Muscle of leg (tissue), 3 donors: ENCODE measurements at regions not wholly inside any gene's neighbourhood (a gene's known extent, or its start where the extent isn't known, plus 50 kb on each side); places are given as distances from the start of the nearest gene placed in this dataset.

ENCODE experiments used
- DNase-seq: peaks from one replicate; pipeline ENCODE4 v3.0.0; 2013
- H3K27ac ChIP-seq: one replicate; pipeline ENCODE4 v1.5.1; 2013; ENCODE audit warnings: mild to moderate bottlenecking, low read length, control low read depth
- H3K27me3 ChIP-seq: one replicate; pipeline ENCODE4 v1.6.1; 2013; ENCODE audit warnings: low read length; ENCODE audit not compliant: control insufficient read depth, insufficient read depth
- H3K36me3 ChIP-seq: one replicate; pipeline ENCODE4 v1.6.1; 2013; ENCODE audit warnings: low read length; ENCODE audit not compliant: control insufficient read depth, insufficient read depth
- H3K4me1 ChIP-seq: one replicate; pipeline ENCODE4 v1.6.1; 2013; ENCODE audit warnings: low read length; ENCODE audit not compliant: control insufficient read depth, insufficient read depth
- H3K4me3 ChIP-seq: one replicate; pipeline ENCODE4 v1.5.1; 2013; ENCODE audit warnings: low read length, control low read depth
- H3K9me3 ChIP-seq: replicated peaks from 2 replicates; pipeline ENCODE4 v1.6.1; 2013; ENCODE audit warnings: low read depth, low read length; ENCODE audit not compliant: control insufficient read depth
- WGBS: methylation state at CpG from one replicate; pipeline ENCODE4 v1.1.5; 2013; ENCODE audit warnings: missing lambda C conversion rate; ENCODE audit not compliant: insufficient coverage; 5-methylcytosine and 5-hydroxymethylcytosine counted together

- Histone ChIP-seq H3K27ac (no peak overlapping the region), H3K36me3 (no peaks in the 10 kb centered on the region)
Observed at GRCh38 chr18:55084550-55084949, 125.3 kb upstream of the CCDC68 start.

GRCh38 chr18:55083461-55083860, 124.2 kb upstream of the CCDC68 start:
- Histone ChIP-seq H3K36me3 (no peaks in the 10 kb centered on the region), H3K27me3 (no peaks in the 10 kb centered on the region), H3K4me3 (no peak overlapping the region), H3K27ac (no peak overlapping the region), H3K4me1 (peaks cover 3% of the 10 kb centered on the region), H3K9me3 (no peaks in the 10 kb centered on the region)
- no peak for DNase-seq
- WGBS: no CpG with 5 or more reads among the region's 1 CpG

More at GRCh38 chr18:55084550-55084949, 125.3 kb upstream of the CCDC68 start:
- peaks cover 3% of the 10 kb centered on the region for H3K4me1 ChIP-seq
- whole genome bisulfite sequencing: no CpG with 5 or more reads among the region's 1 CpG
- H3K9me3 ChIP-seq: no peaks in the 10 kb centered on the region
- no peak overlapping the region for H3K4me3 ChIP-seq
- no peak for DNase-seq
- H3K27me3 ChIP-seq: no peaks in the 10 kb centered on the region

- no peaks in the 10 kb centered on the region for H3K27me3 ChIP-seq
- H3K36me3 ChIP-seq: no peaks in the 10 kb centered on the region
- H3K27ac ChIP-seq: no peak overlapping the region
- H3K9me3 ChIP-seq: no peaks in the 10 kb centered on the region
- H3K4me3 ChIP-seq: no peak overlapping the region
- no peaks in the 10 kb centered on the region for H3K4me1 ChIP-seq
- peak; percentile 62 for DNase-seq
- 45% methylated on average over 11 of the region's 17 CpGs for WGBS
Observed at GRCh38 chr18:55079481-55080355, 120.5 kb upstream of the CCDC68 start.

GRCh38 chr18:55079067-55079466, 119.8 kb upstream of the CCDC68 start:
- 81% methylated on average over 5 of the region's 6 CpGs for WGBS
- Histone ChIP-seq H3K4me1 (no peaks in the 10 kb centered on the region), H3K27me3 (no peaks in the 10 kb centered on the region), H3K9me3 (no peaks in the 10 kb centered on the region), H3K4me3 (no peak overlapping the region), H3K27ac (no peak overlapping the region), H3K36me3 (no peaks in the 10 kb centered on the region)
- DNase-seq: no peak

- Histone ChIP-seq H3K4me1 (no peaks in the 10 kb centered on the region), H3K27me3 (no peaks in the 10 kb centered on the region), H3K4me3 (no peak overlapping the region), H3K36me3 (no peaks in the 10 kb centered on the region), H3K9me3 (no peaks in the 10 kb centered on the region), H3K27ac (no peak overlapping the region)
- WGBS: 57% methylated on average over 7 of the region's 8 CpGs
- no peak for DNase-seq
Observed at GRCh38 chr18:55078303-55078932, 119.2 kb upstream of the CCDC68 start.

- no peak overlapping the region for H3K4me3 ChIP-seq
- no peaks in the 10 kb centered on the region for H3K36me3 ChIP-seq
- 73% methylated on average over 5 of the region's 6 CpGs for WGBS
- no peaks in the 10 kb centered on the region for H3K4me1 ChIP-seq
- H3K9me3 ChIP-seq: no peaks in the 10 kb centered on the region
- no peak for DNase-seq
- H3K27ac ChIP-seq: no peak overlapping the region
- H3K27me3 ChIP-seq: no peaks in the 10 kb centered on the region
Observed at GRCh38 chr18:55076643-55077218, 117.5 kb upstream of the CCDC68 start.

- no peaks in the 10 kb centered on the region for H3K36me3 ChIP-seq
- no peak overlapping the region for H3K4me3 ChIP-seq
- no peaks in the 10 kb centered on the region for H3K27me3 ChIP-seq
- no peaks in the 10 kb centered on the region for H3K4me1 ChIP-seq
- no peak overlapping the region for H3K27ac ChIP-seq
- H3K9me3 ChIP-seq: no peaks in the 10 kb centered on the region
- no peak for DNase-seq
Observed at GRCh38 chr18:55073834-55074233, 114.6 kb upstream of the CCDC68 start.

GRCh38 chr18:55073116-55073515, 113.9 kb upstream of the CCDC68 start:
- Histone ChIP-seq H3K9me3 (no peaks in the 10 kb centered on the region), H3K4me3 (no peak overlapping the region), H3K4me1 (no peaks in the 10 kb centered on the region), H3K27ac (no peak overlapping the region), H3K36me3 (no peaks in the 10 kb centered on the region), H3K27me3 (no peaks in the 10 kb centered on the region)
- no peak for DNase-seq
- WGBS: 93% methylated on average over 4 of the region's 4 CpGs

- 81% methylated on average over 4 of the region's 4 CpGs for WGBS
- H3K4me3 ChIP-seq: no peak overlapping the region
- no peak overlapping the region for H3K27ac ChIP-seq
- no peaks in the 10 kb centered on the region for H3K9me3 ChIP-seq
- no peak for DNase-seq
- no peaks in the 10 kb centered on the region for H3K36me3 ChIP-seq
- no peaks in the 10 kb centered on the region for H3K4me1 ChIP-seq
- no peaks in the 10 kb centered on the region for H3K27me3 ChIP-seq
Observed at GRCh38 chr18:55072698-55073097, 113.4 kb upstream of the CCDC68 start.

GRCh38 chr18:55072181-55072580, 112.9 kb upstream of the CCDC68 start:
- WGBS: 29% methylated on average over 1 of the region's 2 CpGs
- no peak for DNase-seq

More at GRCh38 chr18:55072181-55072580, 112.9 kb upstream of the CCDC68 start:
- Histone ChIP-seq H3K9me3 (no peaks in the 10 kb centered on the region), H3K27me3 (no peaks in the 10 kb centered on the region), H3K36me3 (no peaks in the 10 kb centered on the region), H3K4me1 (no peaks in the 10 kb centered on the region), H3K27ac (no peak overlapping the region), H3K4me3 (no peak overlapping the region)
